GM12872 (cell line): ENCODE measurements at regions not wholly inside any gene's neighbourhood (a gene's known extent, or its start where the extent isn't known, plus 50 kb on each side); places are given as distances from the start of the nearest gene placed in this dataset.

Experiments used
- CTCF ChIP-seq: IDR thresholded peaks from 3 replicates; pipeline ENCODE4 v1.5.1; 2011; ENCODE audit warnings: low read depth, mild to moderate bottlenecking, low read length, moderate library complexity; ENCODE audit not compliant: insufficient read depth

GRCh38 chr14:87175175-87175574, 817.8 kb downstream of the GALC start:
- TF ChIP-seq CTCF = no peak

DNA sequence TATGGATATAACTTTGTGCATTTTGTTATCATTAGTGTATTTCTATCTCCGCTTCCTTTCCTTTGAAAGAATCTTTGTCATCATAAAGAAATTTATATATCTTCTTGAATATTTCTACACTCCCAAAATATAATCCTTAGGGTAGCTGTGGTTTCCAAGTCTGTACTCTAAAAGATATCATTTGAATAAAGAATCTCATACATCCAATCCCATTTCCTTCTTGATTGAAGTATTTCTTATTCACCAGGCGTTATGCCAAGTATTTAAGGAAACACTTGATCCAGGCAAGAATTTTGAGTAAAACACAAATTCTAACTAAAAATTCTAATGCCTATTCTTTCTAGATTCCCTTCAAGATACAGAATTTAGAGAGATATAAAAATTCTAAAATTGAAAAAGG, 821.8 kb downstream of the GALC start:
- no peak for TF ChIP-seq CTCF

DNA sequence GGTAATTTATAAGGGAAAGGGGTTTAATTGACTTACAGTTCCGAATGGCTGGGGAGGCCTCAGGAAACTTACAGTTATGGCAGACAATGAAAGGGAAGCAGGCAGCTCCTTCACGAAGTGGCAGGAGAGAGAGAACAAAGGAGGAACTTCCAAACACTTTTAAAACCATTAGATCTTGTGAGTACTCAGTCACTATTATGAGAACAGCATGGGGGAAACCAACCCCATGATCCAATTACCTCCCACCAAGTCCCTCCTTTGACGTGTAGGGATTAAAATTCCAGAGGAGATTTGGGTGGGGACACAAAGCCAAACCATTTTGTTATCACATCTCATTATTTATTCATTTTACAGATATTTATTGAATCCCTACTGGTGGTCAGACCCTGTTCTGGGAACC, 822.8 kb downstream of the GALC start:
- TF ChIP-seq CTCF = no peak

DNA sequence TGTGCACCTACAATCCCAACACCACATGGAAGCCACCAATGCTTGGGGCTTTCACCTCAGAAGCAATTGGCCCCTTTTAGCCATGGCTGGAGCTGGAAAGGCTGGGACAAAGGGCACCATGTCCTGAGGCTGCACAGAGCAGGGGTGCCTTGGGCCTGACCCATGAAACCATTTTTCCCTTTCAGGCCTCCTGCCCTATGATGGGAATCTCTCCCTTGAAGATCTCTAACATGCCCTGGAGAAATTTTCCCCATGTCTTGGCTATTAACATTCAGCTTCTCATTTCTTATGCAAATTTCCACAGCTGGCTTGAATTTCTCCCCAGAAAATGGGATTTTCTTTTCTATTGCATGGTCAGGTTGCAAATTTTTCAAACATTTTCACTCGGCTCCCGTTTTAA, 823.6 kb downstream of the GALC start:
- no peak for TF ChIP-seq CTCF

DNA sequence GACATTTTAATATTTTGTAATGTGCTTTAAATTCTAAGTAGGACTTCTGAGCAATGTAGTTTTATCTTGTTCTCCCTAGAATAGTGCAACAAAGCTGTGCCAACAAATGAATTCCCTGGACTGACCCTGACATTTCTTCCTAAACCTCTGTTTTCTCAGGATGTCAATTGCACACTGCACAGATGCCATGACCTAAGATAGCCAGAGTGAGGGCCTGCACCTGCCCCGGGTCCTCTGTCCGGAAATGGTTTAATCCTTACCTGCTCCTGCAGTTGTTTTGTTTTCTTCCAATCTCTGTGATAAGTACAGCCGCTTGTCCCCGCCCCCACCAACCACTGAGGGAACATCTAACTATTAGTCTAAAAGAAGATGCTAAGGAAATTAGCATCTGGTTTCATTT, 831.5 kb downstream of the GALC start:
- no peak for TF ChIP-seq CTCF

DNA sequence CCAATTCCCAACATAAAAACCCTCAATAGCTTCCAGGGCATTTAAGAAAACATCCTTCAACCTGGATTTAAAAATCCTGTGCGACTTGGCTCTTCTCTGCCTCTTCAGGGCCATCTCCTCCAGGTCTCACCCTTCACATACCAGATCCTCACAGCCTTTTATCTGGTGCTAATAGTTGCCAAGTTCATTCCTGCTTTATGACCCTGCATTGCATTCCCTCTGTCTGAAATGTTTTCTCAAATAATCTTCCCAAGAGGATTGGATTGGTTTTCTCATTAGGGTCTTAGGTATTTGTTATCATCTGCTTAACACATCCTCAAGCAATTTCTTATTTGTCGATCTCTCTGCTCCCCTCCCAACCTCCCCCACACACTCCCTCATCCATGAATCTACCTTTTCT, 832.0 kb downstream of the GALC start:
- no peak for TF ChIP-seq CTCF

- TF ChIP-seq CTCF = no peak
Observed at GRCh38 chr14:87158283-87158682, 834.7 kb downstream of the GALC start.

- TF ChIP-seq CTCF = no peak
Observed at GRCh38 chr14:87156878-87157277, 836.1 kb downstream of the GALC start.
